Stimulated activated CD4-positive, alpha-beta T cell treated with anti-CD3 and anti-CD28 coated beads, Interleukin-1b, Interleukin-23, amount 100 ng/mL, for 1 hour (primary cell): ENCODE measurements at regions not wholly inside any gene's neighbourhood (a gene's known extent, or its start where the extent isn't known, plus 50 kb on each side); places are given as distances from the start of the nearest gene placed in this dataset.
"Not testable (repeated sequence)": the region's sequence is repeated elsewhere in the genome, so short reads cannot be mapped to it uniquely, and the experiment has no call there.

Source experiments
- DNase-seq, 2 donors: peaks; one replicate each; pipeline ENCODE4 v3.0.0-alpha.2; 2020; ENCODE audit warnings: low read depth in 2 of 2

- no peak for DNase-seq
Measured at GRCh38 chr6:19547507-19547906, 289.7 kb upstream of the ID4 start.

- no peak for DNase-seq
Measured at GRCh38 chr6:19549109-19549508, 288.1 kb upstream of the ID4 start.

GRCh38 chr6:19550380-19550779 lies 286.8 kb upstream of the ID4 start:
- no peak for DNase-seq

DNA sequence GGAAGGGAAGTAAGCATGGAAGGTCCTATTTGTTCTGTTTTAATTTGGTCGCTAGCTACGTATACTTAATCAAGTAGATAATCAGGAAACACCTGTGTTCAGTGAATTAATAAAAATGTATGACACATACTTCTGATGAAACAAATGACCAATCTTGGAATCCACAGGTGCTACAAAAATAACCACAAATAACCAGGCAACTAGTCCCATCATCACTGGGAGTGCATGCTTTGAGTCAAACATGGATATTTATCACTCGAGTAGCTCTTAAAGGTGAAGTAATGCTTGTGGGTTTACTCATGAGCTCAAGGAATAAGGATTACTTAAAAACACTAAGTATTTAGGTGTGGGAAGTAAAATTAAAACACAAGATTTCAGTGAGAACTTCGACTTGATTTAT lies 285.6 kb upstream of the ID4 start:
- DNase-seq: no peak

DNA sequence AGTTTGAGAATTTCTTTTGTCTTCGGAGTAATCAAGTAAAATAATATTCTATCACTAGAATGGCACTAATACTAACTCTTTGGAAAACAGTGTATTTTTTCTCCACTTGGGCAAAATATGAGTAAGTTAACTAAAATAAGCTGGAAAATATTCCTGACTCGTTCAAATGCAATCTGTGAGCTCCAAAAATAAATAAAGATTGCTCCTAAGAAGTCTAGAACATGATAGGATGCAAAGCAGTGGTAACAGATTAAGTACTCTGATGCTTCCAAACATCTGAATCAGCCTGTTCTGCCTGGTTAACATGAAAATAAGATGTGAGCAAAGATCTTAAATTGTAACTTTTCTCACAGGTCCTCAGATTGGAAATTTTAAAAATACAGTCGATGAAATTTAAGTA lies 285.1 kb upstream of the ID4 start:
- no peak for DNase-seq

DNA sequence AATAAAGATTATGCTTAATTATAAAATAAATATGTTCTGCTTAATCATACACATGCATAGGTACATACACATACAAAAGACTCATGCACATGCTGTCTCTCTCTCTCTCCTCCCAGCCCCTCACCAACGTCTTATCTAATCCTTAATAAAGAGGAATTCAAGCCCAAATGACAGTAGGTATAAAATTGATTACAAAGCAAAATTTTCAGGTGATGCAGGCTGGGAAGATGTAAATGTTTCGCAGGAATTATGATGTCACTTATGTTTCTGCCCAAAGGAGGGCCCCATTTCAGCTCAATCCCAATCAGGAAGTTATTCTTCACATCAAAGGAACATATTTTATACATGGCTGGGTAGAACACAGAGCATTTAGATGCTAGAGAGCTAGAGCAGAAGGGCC lies 284.6 kb upstream of the ID4 start:
- no peak for DNase-seq

GRCh38 chr6:19554356-19555225 lies 282.6 kb upstream of the ID4 start:
- DNase-seq: no peak

- no peak for DNase-seq
Measured at GRCh38 chr6:19557191-19557590, 280.0 kb upstream of the ID4 start.

- no peak for DNase-seq
Measured at GRCh38 chr6:19558201-19558600, 279.0 kb upstream of the ID4 start.

GRCh38 chr6:19558934-19559333 lies 278.2 kb upstream of the ID4 start:
- DNase-seq: no peak

GRCh38 chr6:19562468-19562867 lies 274.7 kb upstream of the ID4 start:
- no peak for DNase-seq

- DNase-seq: no peak
Measured at GRCh38 chr6:19569563-19569962, 267.6 kb upstream of the ID4 start.

DNA sequence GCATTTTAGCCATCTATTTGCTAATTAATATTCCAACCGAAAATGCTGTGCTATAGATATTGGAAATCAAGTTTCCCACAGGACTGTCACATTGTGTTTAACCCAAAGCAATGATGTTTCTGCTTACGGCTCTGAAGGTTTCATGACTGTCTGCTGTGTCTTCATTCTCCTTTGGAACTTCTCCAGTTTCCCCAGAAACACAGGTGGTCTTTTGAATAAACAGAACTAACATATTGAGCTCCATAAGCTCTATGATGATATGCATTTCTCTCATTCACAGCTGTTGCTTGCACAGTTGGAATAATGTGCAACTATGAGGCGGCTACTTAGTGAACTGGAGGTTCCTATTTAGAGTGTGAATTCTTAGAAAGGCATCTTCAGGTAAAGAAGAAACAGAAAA lies 266.0 kb upstream of the ID4 start:
- no peak for DNase-seq

DNA sequence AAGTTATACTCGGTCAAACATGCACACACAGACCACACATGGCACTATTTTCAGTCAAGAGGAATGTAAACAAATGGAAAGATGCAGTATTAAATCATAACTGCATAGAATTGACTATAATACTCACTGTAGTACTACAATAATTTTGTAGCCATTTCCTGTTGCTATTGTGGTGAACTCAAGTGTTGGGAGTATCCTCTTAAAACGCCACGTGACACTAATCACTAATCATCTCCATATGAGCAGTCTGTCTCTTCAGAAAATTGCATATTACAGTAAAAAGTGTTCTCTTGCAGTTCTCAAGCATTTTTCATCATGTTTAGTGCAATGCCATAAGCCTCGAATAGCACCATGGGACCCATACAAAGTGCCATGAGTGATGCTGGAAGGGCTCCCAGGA lies 258.7 kb upstream of the ID4 start:
- DNase-seq: no peak

- DNase-seq: not testable (repeated sequence)
Measured at GRCh38 chr6:19584207-19584606, 253.0 kb upstream of the ID4 start.

- no peak for DNase-seq
Measured at GRCh38 chr6:19587238-19587942, 249.8 kb upstream of the ID4 start.

GRCh38 chr6:19590501-19591131 lies 246.6 kb upstream of the ID4 start:
- no peak for DNase-seq

- no peak for DNase-seq
Measured at GRCh38 chr6:19597809-19598320, 239.3 kb upstream of the ID4 start.

- DNase-seq: no peak
Measured at GRCh38 chr6:19599796-19600464, 237.2 kb upstream of the ID4 start.

DNA sequence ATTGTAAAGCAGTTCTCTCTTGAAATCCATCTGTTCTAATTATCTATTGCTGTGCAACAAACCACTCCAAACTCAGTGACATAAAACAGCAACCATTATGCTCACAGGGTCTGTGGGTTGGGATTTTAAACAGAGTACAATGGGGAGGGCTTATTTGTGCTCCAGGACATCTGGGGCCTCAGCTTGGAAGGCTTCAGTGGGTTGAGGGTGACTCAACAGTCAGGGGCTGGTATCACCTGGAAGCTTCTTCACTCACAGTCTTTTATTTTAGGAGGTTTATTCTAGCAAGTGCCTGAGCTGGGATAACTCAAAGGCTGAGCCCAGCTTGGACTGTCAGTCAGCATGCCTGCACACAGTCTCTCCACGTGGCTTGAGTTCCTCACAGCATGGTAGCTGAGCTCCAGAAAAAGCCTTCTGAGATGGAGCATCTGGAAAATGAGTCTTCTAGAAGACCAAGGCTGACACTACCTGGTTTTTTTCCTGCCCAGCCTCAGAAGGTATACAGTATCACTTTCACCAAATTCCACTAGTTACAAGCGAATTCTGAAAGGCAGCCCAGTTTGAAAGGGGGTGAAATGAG lies 234.6 kb upstream of the ID4 start:
- no peak for DNase-seq

GRCh38 chr6:19603721-19604120 lies 233.4 kb upstream of the ID4 start:
- DNase-seq: no peak

DNA sequence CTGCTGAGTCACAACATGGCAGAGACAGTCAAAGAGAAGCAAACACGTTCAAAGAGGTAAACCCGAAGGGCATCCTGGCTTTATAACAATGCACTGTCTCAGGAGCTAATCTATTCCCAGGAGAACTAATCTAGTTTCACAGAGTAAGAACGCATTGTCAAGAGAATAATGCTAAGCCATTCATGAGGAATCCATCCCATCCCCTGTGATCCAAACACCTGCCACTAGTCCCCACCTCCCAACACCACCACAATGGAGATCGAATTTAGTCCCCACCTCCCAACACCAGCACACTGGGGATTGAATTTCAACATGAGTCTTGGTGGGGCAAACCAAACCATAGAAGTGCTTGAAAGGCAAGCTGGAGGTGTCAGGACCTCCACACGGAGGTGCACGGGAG lies 231.5 kb upstream of the ID4 start:
- DNase-seq: no peak
